ENCODE measurements at regions not wholly inside any gene's neighbourhood (a gene's known extent, or its start where the extent isn't known, plus 50 kb on each side); places are given as distances from the start of the nearest gene placed in this dataset.

- H3K9ac ChIP-seq (ENCODE audit: extremely low read depth, insufficient read length, low read length), result no peak overlapping the region
- Mint-ChIP-seq H3K27me3 (ENCODE audit: low read depth) (peaks cover 1% of the 10 kb centered on the region; the same call in 1 of the 2 replicates), H3K27ac (no peak overlapping the region), H3K4me1 (peaks cover 3 to 4% of the 10 kb centered on the region in 2 experiments; a peak in 2 of 4 replicates), H3K4me3 (no peak overlapping the region), H3K36me3 (ENCODE audit: insufficient read depth in 1 of 3, low read depth in 3 of 3) (peaks cover 16 to 23% (median 17%) of the 10 kb centered on the region in 3 experiments), H3K9me3 (peaks cover 20 to 21% of the 10 kb centered on the region in 2 experiments)
- no peak overlapping the region for H2BK20ac ChIP-seq (ENCODE audit: low read depth, low read length, poor library complexity, severe bottlenecking)
- H2BK15ac ChIP-seq (ENCODE audit: low read depth, low read length), result no peak overlapping the region
- no peak for DNase-seq
- TF ChIP-seq CTCF (conservative IDR thresholded peaks at IDR 0.05), result no peak
- H2BK5ac ChIP-seq (ENCODE audit: insufficient read length, low read length), result no peak overlapping the region
- no peaks in the 10 kb centered on the region for H3K23me2 ChIP-seq (ENCODE audit: insufficient read length, low read depth, low read length, poor library complexity, severe bottlenecking)
- no peaks in the 10 kb centered on the region for H4K20me1 ChIP-seq (ENCODE audit: control insufficient read depth, insufficient read depth, insufficient read length)
- H3K14ac ChIP-seq (ENCODE audit: insufficient read depth, low read length), result no peak overlapping the region
- H3K23ac ChIP-seq (ENCODE audit: insufficient read length, low read depth, low read length), result no peak overlapping the region
- no peak overlapping the region for H4K8ac ChIP-seq (replicated peaks; ENCODE audit: insufficient read length, low read depth, low read length)
- H3K4me1 ChIP-seq (ENCODE audit: insufficient read depth, low read length), result peaks cover 3% of the 10 kb centered on the region; the same call in 1 of the 2 replicates
- no CpG with 5 or more reads among the region's 5 CpGs for WGBS (ENCODE audit: extremely low coverage, insufficient read length, low lambda C conversion rate)
- H3K27ac ChIP-seq (ENCODE audit: insufficient read length, low read depth, low read length), result no peak overlapping the region
- no peak overlapping the region for H4K91ac ChIP-seq (ENCODE audit: insufficient read length, low read depth, low read length)
- no peak overlapping the region for H3T11ph ChIP-seq (ENCODE audit: low read length)
- H3K18ac ChIP-seq (ENCODE audit: insufficient read length, low read depth, low read length), result no peak overlapping the region
- H3K79me2 ChIP-seq (ENCODE audit: insufficient read depth, low read length), result no peaks in the 10 kb centered on the region
- H3K27me3 ChIP-seq (ENCODE audit: insufficient read depth, low read length), result no peaks in the 10 kb centered on the region
- H2BK12ac ChIP-seq (ENCODE audit: insufficient read length, low read depth, low read length), result no peak overlapping the region
- H3K4me2 ChIP-seq (ENCODE audit: insufficient read depth, insufficient read length, low read length), result no peak overlapping the region
- H3K79me1 ChIP-seq (ENCODE audit: insufficient read depth, low read depth, low read length, poor library complexity, severe bottlenecking), result no peaks in the 10 kb centered on the region
- no peak overlapping the region for H2AFZ ChIP-seq (ENCODE audit: low read length)
- H2AK5ac ChIP-seq (ENCODE audit: insufficient read length, low read length), result no peak overlapping the region
- H3K56ac ChIP-seq (ENCODE audit: insufficient read length, low read depth, low read length), result no peak overlapping the region
- H4K5ac ChIP-seq (ENCODE audit: insufficient read length, low read depth, low read length), result no peak overlapping the region
- no peak overlapping the region for H3K4ac ChIP-seq (ENCODE audit: low read depth, low read length)
- no peak overlapping the region for H2BK120ac ChIP-seq (ENCODE audit: low read depth, low read length, poor library complexity, severe bottlenecking)
- H3K9me3 ChIP-seq (ENCODE audit: control insufficient read depth, low read depth, low read length), result no peaks in the 10 kb centered on the region
These were observed 646.7 kb downstream of the TLL1 start for GRCh38 chr4:166519774-166520173.
